NCI-H510A (cell line): ENCODE measurements at regions not wholly inside any gene's neighbourhood (a gene's known extent, or its start where the extent isn't known, plus 50 kb on each side); places are given as distances from the start of the nearest gene placed in this dataset.

Experiments used
- DNase-seq: peaks from one replicate; lab custom pipeline; 2025; lab: John Stamatoyannopoulos, UW

DNA sequence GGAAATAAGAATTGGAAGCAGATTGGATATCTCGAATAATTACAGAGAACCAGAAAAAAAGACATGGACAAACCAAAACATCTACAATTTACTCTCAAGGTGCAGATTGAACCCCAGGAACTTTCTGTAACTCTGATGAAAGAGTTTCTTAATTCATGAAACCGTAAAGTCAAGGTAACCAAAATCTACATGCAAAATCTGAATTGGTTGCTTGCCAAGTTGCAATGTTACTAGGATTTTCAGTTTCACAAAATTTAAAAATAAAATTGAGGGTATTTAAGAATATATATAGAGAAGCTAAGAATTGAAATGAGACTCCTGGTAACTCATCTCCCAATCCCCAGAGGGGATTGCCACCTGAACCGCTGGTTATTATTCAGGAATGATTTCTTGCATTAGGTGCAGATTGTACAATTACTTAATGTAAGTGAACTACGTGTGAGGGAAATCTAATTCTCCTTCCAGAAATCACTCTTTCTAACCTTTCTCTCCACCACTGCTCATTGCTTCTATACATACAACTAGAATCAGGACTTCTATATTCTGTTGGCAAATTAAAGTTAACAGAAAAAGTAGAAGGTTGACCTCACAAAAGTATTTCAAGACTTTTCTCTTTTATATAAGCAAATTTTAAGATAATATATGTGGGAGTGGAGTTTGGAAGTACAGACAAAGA is 221.5 kb upstream of the NDST4 start:
- DNase-seq, result no peak

DNA sequence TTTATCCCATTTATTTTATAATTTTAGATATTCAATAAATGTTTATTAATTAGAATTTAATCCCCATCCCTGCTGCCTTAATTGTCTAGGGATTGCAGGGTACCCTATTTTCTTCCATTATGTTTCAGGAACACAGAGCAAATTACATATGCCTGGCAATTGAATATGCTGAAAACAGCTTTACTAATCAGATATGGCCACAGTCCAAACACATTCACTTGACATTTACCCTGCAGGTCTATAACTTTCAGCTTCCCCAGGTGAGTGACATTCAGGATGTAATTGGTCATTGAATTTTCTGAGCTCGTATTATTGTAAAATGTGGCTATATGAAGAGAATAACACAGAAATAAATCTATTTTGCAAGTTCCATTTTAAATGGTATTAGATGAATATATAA is 218.7 kb upstream of the NDST4 start:
- DNase-seq, result no peak

DNA sequence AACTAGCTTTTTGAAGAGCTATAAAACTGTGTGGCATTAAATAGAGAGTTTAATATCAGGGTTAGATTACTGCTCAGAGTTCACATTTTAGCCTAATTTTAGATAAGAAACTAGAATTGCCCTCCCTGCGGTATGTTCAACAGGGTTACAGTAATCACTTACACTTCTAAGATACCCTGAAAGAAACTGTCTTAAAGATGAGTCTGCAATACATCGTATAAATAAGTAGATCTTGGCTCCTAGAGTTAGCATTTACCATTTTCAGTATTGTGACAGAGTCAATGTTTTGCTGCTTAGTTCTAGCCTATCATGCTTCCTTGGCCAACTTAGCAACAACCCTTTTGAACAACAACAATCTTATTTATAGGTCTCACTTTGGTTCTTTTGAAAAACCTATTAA is 217.8 kb upstream of the NDST4 start:
- DNase-seq, result no peak

DNA sequence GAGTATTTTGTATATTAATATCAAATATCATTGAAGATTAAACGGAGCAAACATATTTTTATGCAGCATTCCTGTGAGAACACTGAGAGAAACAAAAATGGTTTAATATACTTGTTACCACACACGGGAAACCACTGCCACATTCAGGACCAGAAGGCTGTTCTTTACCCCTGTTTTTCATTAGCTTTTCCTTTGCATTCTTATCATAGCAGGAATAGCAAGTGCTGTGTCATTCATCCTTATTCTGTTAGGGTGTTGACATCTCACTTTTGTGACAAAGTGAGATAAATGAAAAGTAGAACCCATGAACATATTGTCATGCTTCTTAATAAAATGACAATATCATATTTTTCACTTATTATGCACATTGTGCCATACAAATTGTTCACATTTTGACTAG is 212.4 kb upstream of the NDST4 start:
- DNase-seq, result no peak

DNA sequence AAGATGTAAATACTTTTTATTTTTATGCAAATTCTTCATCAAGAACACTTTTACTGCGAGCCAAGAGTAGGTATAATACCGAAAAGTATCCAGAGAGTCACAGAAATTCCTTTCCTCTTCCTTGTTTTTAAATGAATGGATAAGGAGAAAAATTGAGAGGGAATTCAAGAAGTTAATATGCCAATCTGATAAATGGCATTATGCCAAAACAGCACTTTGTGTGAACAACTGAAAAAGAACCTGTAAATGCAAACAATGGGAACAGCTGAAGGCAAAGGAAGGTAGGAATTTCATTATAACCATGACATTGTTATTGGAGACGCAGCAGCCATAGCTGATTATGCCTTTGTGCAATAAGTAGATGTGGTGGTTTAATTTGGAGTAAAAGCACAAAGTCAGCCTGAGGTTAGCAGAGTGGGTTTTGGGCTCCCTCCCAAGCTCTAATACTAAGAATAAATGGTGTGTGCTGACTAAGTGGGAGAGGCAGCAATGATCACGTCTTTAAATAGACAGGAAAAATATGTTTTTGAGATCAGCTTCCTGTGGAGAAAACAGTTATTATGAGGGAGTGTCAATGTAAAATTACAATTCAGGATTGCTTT is 209.8 kb upstream of the NDST4 start:
- DNase-seq, result no peak

DNA sequence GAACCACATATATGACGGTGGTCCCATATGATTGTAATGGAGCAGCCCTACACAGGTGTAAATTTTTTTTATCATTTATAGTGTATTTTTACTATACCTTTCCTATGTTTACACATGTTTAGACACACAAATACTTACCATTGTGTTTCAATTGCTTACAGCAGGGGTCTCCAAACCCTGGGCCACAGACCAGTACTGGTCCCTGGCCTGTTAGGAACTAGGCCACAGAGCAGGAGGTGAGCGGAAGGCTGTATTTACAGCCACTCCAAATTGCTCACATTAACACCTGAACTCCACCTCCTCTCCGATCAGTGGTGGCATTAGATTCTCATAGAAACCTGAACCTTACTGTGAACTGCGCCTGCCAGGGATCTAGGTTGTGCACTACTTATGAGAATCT is 201.8 kb upstream of the NDST4 start:
- no peak for DNase-seq

DNA sequence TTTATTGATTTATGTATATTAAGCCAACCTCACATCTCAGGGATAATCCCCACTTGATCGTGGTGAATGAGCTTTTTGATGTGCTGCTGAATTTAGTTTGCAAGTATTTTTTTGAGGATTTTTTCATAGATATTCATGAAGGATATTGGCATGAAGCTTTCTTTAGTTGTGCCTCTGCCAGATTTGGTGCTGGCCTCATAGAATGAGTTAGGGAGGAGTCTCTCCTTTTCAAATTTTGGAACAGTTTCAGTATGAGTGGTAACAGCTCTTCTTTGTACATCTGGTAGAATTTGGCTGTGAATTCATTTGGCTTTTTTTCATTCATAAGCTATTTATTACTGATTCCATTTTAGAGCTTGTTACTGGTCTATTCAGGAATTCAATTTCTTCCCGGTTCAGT is 197.2 kb upstream of the NDST4 start:
- DNase-seq, result no peak

DNA sequence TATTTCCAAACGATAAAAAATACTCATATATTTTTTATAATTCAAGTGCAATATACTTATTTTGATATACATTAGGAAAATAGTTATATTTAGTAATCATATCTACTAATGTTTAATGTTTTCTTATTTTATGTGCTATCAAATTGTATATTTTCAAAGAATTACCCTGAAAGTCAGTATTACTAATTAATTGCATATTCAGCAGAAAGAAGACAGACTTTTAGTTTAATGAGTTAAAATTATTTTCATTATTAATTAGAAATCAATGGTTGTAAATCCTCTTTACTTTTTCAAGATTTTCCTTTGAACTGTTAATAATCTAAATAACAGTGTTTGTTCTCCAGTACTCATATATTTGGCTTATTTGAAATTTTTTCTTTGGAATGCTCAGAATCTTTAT is 181.3 kb upstream of the NDST4 start:
- no peak for DNase-seq

DNA sequence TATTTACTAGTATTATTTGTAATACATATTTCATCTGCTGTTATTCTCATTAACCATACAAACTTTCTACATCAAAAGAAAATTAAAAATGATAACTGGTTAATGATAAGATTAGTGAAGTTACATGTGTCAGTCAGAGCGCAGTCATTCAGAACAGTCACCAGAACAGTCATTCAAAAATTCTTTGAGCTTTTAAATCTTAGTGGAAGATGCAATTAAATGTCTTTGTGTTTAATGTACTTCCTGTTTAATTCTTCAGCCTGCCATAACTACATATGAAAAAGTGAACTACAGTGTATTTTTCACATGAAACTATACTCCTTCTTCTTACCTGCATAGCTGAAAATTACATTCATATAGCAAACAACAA is 179.7 kb upstream of the NDST4 start:
- no peak for DNase-seq

DNA sequence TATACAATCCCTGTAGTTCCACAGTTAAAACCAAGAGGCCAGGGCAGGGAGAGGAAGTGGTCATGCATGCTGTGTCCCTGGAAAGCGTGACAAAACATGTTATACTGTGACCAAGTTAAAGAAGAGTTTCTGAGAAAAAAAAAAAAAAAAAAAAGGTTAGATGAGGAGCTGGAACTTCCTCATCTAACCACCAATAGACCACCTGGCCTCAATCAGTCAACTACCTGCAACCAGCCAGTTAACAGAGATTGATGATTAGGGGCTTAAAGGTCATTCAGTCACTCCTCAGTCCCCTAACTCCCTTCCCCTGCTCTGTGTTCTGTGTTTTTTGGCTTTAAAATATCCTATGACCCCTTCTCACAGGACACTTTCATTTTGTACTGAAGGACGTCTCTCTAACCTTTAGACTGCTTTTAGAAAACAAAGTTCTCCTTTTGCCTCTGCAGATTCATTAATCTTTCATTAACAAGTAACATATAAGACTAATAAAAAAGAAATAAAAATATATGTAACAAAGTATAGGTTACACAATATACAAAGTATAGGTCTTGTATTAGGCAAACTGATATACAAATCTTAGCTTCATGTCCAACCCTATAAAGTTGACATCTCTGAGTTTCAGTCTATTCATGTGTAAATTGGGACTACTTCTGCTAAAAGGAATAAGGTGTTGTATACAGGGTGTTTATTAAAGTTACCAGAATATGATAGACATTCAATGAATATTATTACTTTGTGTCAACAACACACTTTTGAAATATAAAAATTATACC is 179.1 kb upstream of the NDST4 start:
- DNase-seq, result no peak

DNA sequence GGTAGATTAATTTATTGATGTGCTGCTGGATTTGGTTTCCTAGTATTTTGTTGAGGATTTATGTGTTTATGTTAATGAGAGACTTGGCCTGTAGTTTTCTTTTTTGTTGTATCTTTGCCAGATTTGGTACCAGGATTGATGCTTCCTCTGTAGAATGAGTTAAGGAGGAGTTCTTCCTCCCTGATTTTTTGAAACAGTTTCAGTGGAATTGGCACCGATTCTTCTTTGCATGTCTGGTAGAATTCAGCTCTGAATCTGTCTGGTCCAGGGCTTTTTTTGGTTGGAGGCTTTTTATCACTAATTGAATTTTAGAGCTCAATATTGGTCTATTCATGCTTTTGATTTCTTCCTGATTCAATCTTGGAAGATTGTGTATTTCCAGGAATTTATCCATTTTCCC is 174.0 kb upstream of the NDST4 start:
- DNase-seq, result no peak

DNA sequence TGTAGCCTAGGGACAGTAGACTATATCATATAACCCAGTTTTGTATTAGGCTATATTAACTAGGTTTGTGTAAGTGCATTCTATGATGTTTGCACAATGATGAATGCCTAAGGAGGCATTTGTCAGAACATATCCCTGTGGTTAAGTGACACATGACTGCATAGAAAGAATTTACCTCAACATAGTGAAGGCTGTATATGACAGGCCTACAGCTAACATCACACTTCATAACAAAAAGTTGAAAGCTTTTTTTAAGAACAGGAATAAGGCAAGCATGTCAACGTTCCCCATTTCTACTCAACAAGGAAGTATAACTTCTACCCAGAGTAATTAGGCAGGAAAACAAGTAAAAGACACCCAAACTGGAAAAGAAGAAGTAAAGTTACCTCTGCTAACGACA is 165.9 kb upstream of the NDST4 start:
- no peak for DNase-seq

DNA sequence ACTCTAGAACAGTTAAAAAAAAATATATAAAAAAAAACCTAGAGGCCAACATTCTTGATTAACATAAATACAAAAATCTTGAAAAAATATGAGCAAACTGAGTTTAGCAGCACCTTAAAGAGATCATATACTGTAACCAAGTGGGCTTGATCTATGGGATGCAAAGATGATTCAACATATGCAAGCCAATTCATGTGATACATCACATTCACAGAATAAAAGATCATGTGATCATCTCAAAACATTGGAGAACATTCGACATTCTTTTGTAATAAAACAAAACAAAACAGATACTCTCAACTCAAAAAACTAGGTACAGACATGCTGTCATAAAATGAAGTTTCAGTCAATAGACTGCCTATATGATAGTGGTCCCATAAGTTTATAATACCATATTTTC is 165.4 kb upstream of the NDST4 start:
- DNase-seq, result no peak

DNA sequence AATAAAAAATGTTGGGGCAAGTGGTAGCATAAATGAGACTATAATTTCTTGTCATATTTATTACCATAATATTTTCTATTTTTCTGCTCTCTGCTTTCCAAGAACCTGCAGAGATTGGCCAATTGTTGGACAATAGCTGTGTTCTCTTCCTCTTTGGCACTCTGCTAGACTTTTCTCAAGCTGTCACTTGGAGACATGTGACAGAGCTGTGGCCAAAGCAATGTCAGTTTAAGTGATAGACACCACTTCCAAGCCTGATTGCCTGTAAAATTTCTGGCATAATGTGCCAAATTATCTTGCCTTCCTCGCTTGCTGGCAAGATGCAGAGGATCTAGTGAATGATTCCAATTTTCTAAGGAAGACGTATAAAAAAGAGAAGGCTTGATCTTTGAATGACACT is 162.2 kb upstream of the NDST4 start:
- no peak for DNase-seq

DNA sequence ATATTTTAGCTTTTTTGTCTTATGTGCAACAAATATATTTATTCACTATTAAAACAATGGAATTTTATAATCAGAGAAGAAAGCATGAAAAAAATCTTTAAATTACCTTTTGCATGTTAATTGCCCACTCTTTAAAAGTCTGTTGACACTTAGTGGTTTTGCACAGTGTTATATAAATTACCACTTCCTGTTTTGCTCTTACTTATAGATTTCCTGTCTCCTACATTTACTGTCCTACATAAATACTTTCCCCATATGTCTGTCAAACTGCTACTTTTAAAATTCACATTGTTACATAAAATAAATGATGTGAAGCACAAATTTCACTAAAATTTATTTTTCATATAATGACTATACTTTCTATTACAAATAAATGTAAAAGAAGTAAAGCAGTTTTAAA is 161.1 kb upstream of the NDST4 start:
- DNase-seq, result no peak

DNA sequence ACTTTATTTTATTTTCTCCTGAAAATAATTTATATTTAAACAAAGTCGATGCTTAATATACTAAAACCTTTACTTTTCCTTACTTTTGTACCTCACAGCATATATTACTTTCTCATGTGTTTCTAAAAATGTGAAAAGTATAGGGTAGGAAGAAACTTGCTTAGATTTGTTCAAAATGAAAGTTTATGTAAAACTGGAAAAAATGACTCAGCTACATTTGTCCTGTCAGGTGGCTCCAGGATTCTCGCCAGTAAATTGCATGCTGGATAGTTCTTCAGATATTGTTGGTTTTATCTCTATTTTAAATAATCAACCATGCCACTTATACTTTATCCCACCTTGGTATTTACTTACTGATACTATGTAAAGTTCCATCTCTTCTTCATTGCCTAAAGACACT is 159.2 kb upstream of the NDST4 start:
- no peak for DNase-seq

DNA sequence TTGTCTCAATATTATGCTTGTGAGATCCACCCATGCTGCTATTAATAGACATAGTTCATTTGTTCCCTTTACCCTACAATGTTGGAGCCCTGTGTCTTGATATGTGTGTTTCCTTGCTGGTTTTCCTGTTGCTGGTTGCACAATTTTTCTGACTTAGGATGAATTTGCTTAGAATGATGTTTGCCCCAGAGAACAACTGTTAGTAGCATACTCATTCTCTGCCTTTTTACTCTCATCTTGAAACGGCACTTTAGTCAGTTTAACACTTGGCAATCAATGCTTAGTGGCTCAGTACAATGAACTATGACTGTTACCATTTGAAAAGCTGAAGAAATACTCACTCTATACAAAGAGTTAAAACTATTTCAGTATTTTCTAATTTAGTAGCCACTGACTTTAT is 158.8 kb upstream of the NDST4 start:
- no peak for DNase-seq

DNA sequence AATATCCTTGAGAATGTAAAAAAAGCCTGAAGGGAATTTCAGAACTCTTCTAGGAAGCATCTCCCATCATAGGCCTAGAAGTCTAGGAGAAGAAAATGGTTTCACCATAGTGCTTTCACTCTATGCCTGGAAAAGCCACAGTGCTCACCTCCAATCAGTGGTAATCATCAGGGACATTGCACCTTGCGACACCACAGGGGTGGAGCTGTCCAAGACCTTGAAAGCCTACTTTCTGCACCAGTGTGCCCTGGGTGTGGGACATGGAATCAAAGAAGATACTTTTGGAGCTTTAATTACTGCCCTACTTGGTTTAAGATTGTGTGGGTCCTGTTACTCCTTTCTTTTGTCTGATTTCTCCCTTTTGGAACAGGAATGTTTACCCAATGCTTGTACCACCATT is 146.8 kb upstream of the NDST4 start:
- no peak for DNase-seq

DNA sequence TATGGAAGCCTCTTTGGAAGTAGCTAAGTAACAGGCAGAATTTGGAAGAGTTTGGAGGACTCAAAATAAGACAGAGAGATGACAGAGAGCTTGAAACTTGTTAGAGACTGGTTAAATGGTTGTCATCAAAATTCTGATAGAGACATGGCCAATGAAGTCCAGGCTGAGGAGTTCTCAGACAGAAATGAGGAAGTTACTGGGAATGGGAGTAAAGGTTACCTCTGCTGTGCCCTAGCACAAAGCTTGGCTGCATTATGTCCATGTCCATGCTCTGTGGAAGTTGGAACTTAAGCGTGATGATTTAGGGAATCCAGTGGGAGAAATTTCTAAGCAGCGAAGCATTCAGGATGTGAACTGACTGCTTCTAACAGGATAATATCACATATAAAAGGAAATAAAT is 146.2 kb upstream of the NDST4 start:
- no peak for DNase-seq

DNA sequence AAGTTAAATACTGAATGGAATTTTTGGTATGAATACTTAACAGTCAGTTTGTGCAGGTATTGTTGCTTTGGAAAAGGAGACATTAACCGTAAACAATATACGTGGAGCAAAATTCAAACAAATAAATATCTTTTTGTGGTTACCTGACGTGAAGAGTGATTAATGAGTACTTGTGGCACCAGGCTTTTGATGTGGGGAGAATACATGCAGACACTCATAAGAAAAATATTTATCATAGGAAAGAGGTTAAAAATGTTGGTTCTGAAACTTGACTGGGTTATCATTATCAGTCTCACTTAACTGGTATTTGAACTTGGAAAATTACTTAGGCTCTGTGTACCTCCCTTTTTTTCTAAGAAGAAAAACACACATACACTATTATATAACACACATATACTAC is 136.4 kb upstream of the NDST4 start:
- DNase-seq, result no peak

DNA sequence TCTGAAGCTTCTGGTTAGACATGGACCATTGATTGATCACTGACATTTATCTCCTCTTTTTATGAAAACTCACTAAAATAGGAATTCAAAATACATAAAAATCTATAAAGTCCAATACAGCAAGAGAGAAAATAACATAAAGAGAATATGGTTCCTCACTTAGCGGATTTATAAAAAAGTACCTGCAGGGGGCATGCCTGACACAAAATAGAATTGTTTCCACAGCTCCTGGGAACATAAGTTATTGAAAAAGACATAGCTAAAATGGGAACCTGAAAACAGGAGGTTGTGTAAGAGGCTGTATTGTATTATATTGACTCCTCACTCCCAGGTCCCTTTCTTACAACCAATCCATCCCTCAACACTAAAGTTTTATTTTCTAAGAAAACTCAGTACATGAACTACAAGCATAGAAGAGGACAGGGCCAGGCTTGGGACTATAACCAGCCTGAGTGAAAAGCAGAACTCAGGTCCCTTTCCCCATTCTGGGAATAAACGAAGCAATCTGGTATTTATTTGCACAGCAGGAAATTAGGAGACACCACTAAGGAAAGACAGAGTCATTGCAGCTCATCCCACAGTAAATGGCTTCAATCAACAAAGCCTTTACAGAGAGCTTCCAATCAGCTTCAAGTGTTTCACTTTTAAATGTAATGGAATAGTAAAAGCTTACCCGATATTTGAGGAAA is 121.1 kb upstream of the NDST4 start:
- no peak for DNase-seq

DNA sequence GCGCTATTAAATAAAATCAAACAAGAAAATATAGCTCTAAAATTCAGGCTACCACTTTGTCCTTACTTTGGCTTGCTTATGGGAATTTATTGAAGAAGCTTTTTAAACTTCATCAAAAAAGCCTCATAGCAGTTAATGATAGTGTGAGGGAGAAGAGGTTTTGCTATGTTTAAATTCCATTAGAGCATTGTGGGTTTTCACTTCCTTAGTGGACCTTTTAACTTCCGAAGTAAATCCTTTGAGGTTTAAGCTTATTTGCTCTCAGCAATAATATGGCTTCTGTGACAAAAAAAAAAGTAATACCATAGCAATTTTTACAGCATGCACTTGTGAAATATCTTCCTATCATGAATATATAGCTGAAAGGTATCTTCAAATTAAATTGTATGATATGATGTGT is 120.2 kb upstream of the NDST4 start:
- no peak for DNase-seq

DNA sequence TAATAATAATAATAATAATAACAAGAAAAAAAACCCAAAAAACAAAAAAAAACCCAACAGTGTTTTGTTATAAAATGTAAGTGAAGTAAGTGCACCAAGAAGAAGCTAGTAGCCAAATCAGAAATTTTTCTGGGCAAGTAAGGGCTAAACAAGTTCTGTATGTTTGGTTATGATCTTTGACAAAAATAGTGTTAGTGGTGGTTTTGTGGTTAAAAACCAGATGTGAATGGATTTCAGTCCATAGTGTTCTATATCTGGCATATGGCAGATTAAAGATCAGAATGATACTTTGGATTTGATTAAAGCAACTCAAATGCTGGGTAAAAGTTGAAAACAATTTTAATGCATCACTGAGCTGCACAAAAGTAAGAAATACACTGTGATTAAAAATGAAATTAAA is 116.5 kb upstream of the NDST4 start:
- DNase-seq, result no peak
